ENCODE measurements at regions not wholly inside any gene's neighbourhood (a gene's known extent, or its start where the extent isn't known, plus 50 kb on each side); places are given as distances from the start of the nearest gene placed in this dataset.
A peak's percentile ranks its signal among the peaks of the same experiment; 100 is the strongest.

- no peak for DNase-seq
Observed at GRCh38 chr12:90064852-90065801, 356.5 kb upstream of the ATP2B1 start.

GRCh38 chr12:90062799-90063198 lies 354.2 kb upstream of the ATP2B1 start:
- no peak for DNase-seq

- no peak for DNase-seq
Observed at GRCh38 chr12:90061809-90062208, 353.2 kb upstream of the ATP2B1 start.

- DNase-seq, result no peak
Observed at GRCh38 chr12:90060031-90060430, 351.4 kb upstream of the ATP2B1 start.

- DNase-seq, result no peak
Observed at GRCh38 chr12:90058704-90059103, 350.1 kb upstream of the ATP2B1 start.

- no peak for DNase-seq
Observed at GRCh38 chr12:90055071-90055470, 346.4 kb upstream of the ATP2B1 start.

GRCh38 chr12:90048918-90049317 lies 340.3 kb upstream of the ATP2B1 start:
- DNase-seq, result no peak

- DNase-seq, result no peak
Observed at GRCh38 chr12:90045559-90045958, 336.9 kb upstream of the ATP2B1 start.

- no peak for DNase-seq
Observed at GRCh38 chr12:90044069-90044468, 335.4 kb upstream of the ATP2B1 start.

GRCh38 chr12:90042920-90043641 lies 334.4 kb upstream of the ATP2B1 start:
- DNase-seq, result peak; percentile 85

- no peak for DNase-seq
Observed at GRCh38 chr12:90038289-90038688, 329.7 kb upstream of the ATP2B1 start.

- DNase-seq, result no peak
Observed at GRCh38 chr12:90037740-90038139, 329.1 kb upstream of the ATP2B1 start.

GRCh38 chr12:90036637-90037036 lies 328.0 kb upstream of the ATP2B1 start:
- DNase-seq, result peak; percentile 31

GRCh38 chr12:90030726-90031125 lies 322.1 kb upstream of the ATP2B1 start:
- no peak for DNase-seq

GRCh38 chr12:90029317-90029716 lies 320.7 kb upstream of the ATP2B1 start:
- no peak for DNase-seq

GRCh38 chr12:90028635-90029051 lies 320.0 kb upstream of the ATP2B1 start:
- DNase-seq, result peak; percentile 38

- no peak for DNase-seq
Observed at GRCh38 chr12:90027889-90028634, 319.4 kb upstream of the ATP2B1 start.

- DNase-seq, result no peak
Observed at GRCh38 chr12:90027041-90027440, 318.4 kb upstream of the ATP2B1 start.

- no peak for DNase-seq
Observed at GRCh38 chr12:90026516-90026915, 317.9 kb upstream of the ATP2B1 start.

- DNase-seq, result no peak
Observed at GRCh38 chr12:90024262-90024661, 315.6 kb upstream of the ATP2B1 start.

GRCh38 chr12:90023207-90023900 lies 314.7 kb upstream of the ATP2B1 start:
- DNase-seq, result no peak

GRCh38 chr12:90021795-90022440 lies 313.3 kb upstream of the ATP2B1 start:
- DNase-seq, result no peak

Data from activated CD4-positive, alpha-beta T cell treated with anti-CD3 and anti-CD28 coated beads, Interleukin-10, Interleukin-2, amounts not matched to agents 100 ng/mL and 50 ng/mL, durations not matched to agents 16 hours and 8 hours (primary cell).